NCI-H2029 treated with DMSO at 0.1 percent for 48 hours (cell line): ENCODE measurements at regions not wholly inside any gene's neighbourhood (a gene's known extent, or its start where the extent isn't known, plus 50 kb on each side); places are given as distances from the start of the nearest gene placed in this dataset.
"Not testable (repeated sequence)": the region's sequence is repeated elsewhere in the genome, so short reads cannot be mapped to it uniquely, and the experiment has no call there.

ENCODE experiments used
- DNase-seq: peaks from one replicate; lab custom pipeline; 2025; lab: John Stamatoyannopoulos, UW

- no peak for DNase-seq
Measured at GRCh38 chr22:48729499-48730171, 1098.0 kb downstream of the BRD1 start.

DNA sequence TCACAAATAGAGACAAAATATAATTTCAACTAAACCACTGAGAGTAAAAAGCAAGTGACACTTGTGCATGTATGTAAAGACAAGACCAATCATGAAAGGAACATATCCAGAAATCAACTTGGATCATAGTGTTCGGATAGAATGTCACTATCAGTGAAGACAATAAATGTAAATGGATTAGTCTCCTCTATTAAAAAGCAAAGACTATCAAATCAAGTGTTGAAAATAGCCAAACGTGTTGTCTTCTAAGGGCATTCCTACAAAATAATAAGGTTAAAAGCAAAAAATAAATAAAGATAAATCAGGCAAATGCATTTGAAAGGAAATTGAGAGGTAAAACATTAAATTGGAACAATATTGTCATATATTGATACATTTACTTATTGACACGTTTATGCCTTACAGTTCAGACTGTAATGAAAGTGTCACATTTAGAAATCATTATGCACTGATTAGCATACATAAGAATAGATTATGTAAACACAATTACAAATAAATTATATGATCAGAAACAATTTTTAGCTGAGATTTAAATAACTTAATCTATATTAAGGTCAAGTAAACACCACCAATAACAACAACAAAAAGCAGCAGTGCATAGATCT lies 1100.1 kb downstream of the BRD1 start:
- DNase-seq = no peak

- DNase-seq = no peak
Measured at GRCh38 chr22:48724899-48725298, 1102.8 kb downstream of the BRD1 start.

GRCh38 chr22:48722661-48723060 lies 1105.0 kb downstream of the BRD1 start:
- DNase-seq = no peak

- no peak for DNase-seq
Measured at GRCh38 chr22:48721395-48721669, 1106.3 kb downstream of the BRD1 start.

DNA sequence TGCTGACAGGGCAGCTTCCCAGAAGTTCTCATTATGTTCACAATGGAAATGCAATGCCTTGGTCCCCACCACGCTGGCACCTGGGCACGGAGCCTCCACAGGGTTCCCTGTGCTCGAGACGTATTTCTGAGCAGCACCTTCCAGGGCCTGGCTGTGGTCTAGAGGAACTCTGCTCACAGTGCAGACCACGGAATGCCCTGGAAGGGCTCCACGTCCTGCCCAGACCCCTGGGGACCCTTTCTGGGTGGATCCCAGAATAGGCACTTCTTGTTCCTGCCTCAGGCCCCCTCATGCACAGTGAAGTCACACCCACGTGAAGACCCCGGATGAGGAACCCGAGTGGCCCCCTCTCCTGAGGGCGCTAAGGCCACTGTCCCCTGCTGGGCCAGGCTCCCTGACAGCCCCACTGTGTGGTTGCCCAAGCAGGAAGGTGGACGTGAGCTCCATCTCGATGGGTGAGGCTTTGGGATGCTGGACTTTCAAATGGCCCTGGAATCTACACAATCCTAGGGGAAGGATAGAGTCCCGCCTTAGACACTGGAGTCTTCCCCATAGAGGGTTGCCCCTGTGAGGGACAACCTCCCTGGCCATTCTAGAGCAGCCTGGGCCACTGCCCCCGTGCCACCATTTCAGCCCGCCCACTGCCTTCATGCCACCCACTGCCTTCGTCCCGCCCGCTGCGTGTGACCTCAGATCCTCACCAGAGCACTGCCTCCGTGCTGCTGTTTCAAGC lies 1106.8 kb downstream of the BRD1 start:
- no peak for DNase-seq

- no peak for DNase-seq
Measured at GRCh38 chr22:48719978-48720661, 1107.6 kb downstream of the BRD1 start.

DNA sequence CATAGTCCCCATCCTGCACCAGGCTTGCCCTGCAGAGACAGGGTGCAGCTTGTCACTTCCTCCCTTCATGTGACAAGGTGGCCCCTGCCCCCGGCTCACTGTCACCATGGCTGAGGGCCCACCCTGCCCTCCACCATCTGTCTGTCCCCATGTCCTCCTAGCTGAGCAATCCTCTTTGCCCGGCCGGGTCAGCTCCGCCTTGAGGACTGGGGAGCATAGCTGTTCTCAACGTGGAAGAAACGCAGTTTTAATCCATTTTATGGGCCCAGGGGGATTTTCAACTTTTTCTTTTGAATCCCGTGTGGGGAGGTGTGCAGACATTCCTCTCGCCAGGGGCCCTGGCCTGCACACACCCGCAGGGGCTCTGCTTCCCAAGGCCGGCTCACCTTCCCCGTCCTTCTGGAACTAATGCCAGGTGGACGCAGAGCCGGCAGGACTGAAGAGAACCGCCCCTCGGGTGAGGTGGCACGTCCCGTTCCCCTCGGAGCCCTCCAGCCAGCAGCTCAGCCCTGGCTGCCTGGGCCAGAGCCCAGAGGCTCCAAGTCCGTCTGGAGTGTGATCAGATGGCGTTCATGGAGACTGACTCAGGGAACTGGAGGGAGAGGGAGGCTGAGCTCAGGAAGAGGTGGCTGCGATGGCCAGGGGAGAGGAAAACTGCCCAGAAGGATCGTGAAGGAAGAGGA lies 1108.7 kb downstream of the BRD1 start:
- DNase-seq = no peak

- no peak for DNase-seq
Measured at GRCh38 chr22:48717883-48718817, 1109.5 kb downstream of the BRD1 start.

DNA sequence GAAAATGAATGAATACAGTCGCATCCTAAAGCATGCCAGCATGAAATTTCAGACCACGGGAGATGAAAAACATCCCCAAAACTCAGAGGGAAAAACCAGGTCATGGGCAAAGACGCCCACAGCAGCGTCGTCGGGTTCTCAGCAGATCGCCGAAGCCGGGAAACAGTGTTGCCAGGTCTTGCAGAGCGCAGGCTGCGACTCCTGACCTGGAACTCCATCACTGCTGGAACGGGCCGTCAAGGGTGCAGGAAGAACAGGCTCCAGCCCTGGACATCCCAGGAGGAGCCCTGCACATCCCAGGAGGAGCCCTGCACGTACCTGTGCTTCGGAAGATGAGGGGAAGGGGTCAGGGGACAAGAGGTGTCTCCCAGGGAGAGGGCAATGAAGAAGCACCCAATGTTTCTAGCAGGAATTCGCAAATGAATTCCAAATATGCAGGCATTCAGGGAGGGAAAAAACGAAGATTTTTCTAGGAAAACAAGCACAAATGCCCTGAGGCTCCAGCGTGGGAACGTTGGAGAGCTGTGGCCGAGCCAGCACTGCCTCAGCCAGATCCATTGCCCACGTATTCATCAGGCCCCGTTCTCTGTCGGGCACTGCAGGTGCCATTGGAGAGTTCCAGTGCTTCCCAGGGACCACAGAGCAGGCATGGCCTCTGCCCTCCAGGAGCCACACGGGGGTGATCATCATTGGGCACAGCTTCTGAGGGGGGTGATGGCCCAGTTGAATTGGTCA lies 1110.4 kb downstream of the BRD1 start:
- DNase-seq = no peak

- DNase-seq = not testable (repeated sequence)
Measured at GRCh38 chr22:48716154-48716553, 1111.5 kb downstream of the BRD1 start.

GRCh38 chr22:48715511-48715910 lies 1112.2 kb downstream of the BRD1 start:
- DNase-seq = no peak

GRCh38 chr22:48714231-48714630 lies 1113.4 kb downstream of the BRD1 start:
- DNase-seq = no peak

GRCh38 chr22:48713272-48714205 lies 1114.1 kb downstream of the BRD1 start:
- no peak for DNase-seq

DNA sequence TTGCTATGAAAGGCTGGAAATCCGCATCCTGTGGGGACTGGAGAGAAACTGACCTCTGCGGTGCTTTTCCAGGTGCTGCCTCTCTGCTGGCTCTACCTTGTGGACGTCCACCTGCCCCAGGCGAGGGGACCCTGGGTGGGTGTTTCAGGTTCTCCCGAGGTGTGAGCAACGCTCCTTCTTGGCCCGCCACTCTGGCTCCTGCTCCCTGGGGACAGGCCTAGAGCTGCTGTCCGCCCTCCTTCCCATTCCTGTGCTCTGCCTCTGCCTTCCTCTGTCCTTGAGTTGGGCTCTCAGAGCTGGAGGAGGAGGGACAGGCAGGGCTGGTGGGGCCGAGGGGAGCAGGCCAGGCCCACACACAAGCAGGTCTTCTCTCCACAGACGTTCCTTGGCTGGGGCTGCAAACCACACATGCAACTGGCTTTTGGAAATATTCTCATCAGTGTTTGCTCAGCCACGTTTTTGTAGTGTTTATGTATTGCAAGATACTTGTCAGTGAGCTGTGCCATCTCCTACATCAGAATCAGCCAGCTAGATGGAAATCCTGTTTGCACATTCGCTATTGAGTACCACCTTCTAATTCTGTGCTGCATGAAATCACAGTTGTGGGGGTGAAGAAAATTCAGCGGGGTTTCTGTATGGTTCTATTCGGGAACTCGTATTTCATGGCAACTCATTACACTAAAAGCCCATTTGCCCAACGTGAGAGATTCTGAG lies 1115.0 kb downstream of the BRD1 start:
- DNase-seq = no peak

GRCh38 chr22:48711669-48712068 lies 1116.0 kb downstream of the BRD1 start:
- no peak for DNase-seq

GRCh38 chr22:48711031-48711431 lies 1116.6 kb downstream of the BRD1 start:
- DNase-seq = no peak

GRCh38 chr22:48710410-48710809 lies 1117.3 kb downstream of the BRD1 start:
- DNase-seq = no peak

- DNase-seq = no peak
Measured at GRCh38 chr22:48709976-48710375, 1117.7 kb downstream of the BRD1 start.
